IMR-90 (cell line): ENCODE measurements at regions not wholly inside any gene's neighbourhood (a gene's known extent, or its start where the extent isn't known, plus 50 kb on each side); places are given as distances from the start of the nearest gene placed in this dataset.
"Not testable (repeated sequence)": the region's sequence is repeated elsewhere in the genome, so short reads cannot be mapped to it uniquely, and the experiment has no call there.

ENCODE experiments used
- ATAC-seq: fragments of 200-7000 bp; cut with Tn5 transposase; 2 replicates; pipeline ENCODE4 v1.9.1; 2020; ENCODE audit warnings: low read depth, mild to moderate bottlenecking, moderate library complexity
- BruUV-seq: library from RNA; stranded (reverse); fragments of 400-500 nt; replicated peaks from 2 replicates; lab custom pipeline; 2021; lab: Mats Ljungman, UMichigan
- CTCF ChIA-PET: fragments of 300-600 bp; formaldehyde crosslinking; extraction: SDS; loops from one replicate; lab custom pipeline; 2021; ENCODE audit warnings: antibody characterized with exemption; lab: Yijun Ruan, JAX
- POLR2A ChIA-PET: fragments of 300-600 bp; sonication (Branson Sonifier 250); formaldehyde crosslinking; loops from one replicate; lab custom pipeline; 2022; ENCODE audit warnings: antibody characterized with exemption; ENCODE audit not compliant: unreplicated experiment; lab: Charles Lee
- DNase-seq: peaks from one replicate; pipeline ENCODE4 v3.0.0; 2013
- H2AFZ ChIP-seq: replicated peaks from 2 replicates; pipeline ENCODE3; 2013; ENCODE audit warnings: low read length, mild to moderate bottlenecking; ENCODE audit not compliant: poor library complexity
- H2AK5ac ChIP-seq: 2 replicates; pipeline ENCODE4 v1.6.1; 2013; ENCODE audit warnings: low read depth, low read length, inconsistent platforms
- H2AK9ac ChIP-seq: replicated peaks from 2 replicates; pipeline ENCODE3; 2013; ENCODE audit warnings: mild to moderate bottlenecking, low read depth, low read length, moderate library complexity; ENCODE audit not compliant: poor library complexity
- H2BK120ac ChIP-seq: 2 replicates; pipeline ENCODE4 v1.6.1; 2013; ENCODE audit warnings: low read depth, low read length, inconsistent platforms
- H2BK15ac ChIP-seq: 3 replicates; pipeline ENCODE4 v1.6.1; 2013; ENCODE audit warnings: low read depth, low read length, inconsistent platforms
- H2BK20ac ChIP-seq: 2 replicates; pipeline ENCODE4 v1.6.1; 2013; ENCODE audit warnings: low read depth, mild to moderate bottlenecking, inconsistent platforms, low read length, moderate library complexity
- H2BK5ac ChIP-seq: 2 replicates; pipeline ENCODE4 v1.6.1; 2013; ENCODE audit warnings: mild to moderate bottlenecking, low read depth, low read length, inconsistent platforms; ENCODE audit not compliant: poor library complexity, severe bottlenecking
- H3K14ac ChIP-seq: replicated peaks from 2 replicates; pipeline ENCODE4 v1.6.1; 2013; ENCODE audit warnings: low read depth, low read length, inconsistent platforms
- H3K18ac ChIP-seq: 2 replicates; pipeline ENCODE4 v1.6.1; 2013; ENCODE audit warnings: low read depth, low read length, control low read depth
- H3K23ac ChIP-seq: 2 replicates; pipeline ENCODE4 v1.6.1; 2013; ENCODE audit warnings: low read depth, low read length, inconsistent platforms
- H3K27ac ChIP-seq: 2 replicates; pipeline ENCODE4 v1.5.1; 2013; ENCODE audit warnings: mild to moderate bottlenecking, control low read depth, low read length; ENCODE audit not compliant: insufficient read depth
- H3K27me3 ChIP-seq: 2 replicates; pipeline ENCODE4 v1.6.1; 2013; ENCODE audit warnings: low read length; ENCODE audit not compliant: control insufficient read depth, insufficient read depth
- H3K36me3 ChIP-seq: 2 replicates; pipeline ENCODE4 v1.6.1; 2013; ENCODE audit warnings: low read length, mixed read lengths; ENCODE audit not compliant: control insufficient read depth, insufficient read depth
- H3K4ac ChIP-seq: 2 replicates; pipeline ENCODE4 v1.6.1; 2013; ENCODE audit warnings: low read depth, low read length, inconsistent platforms
- H3K4me1 ChIP-seq: 2 replicates; pipeline ENCODE4 v1.6.1; 2013; ENCODE audit warnings: low read length, mixed read lengths; ENCODE audit not compliant: control insufficient read depth, insufficient read depth
- H3K4me2 ChIP-seq: 2 replicates; pipeline ENCODE4 v1.6.1; 2013; ENCODE audit warnings: low read depth, mild to moderate bottlenecking, control low read depth, low read length, moderate library complexity
- H3K4me3 ChIP-seq: 2 replicates; pipeline ENCODE4 v1.5.1; 2013; ENCODE audit warnings: low read depth, mild to moderate bottlenecking, control low read depth, low read length, moderate library complexity; ENCODE audit not compliant: insufficient read depth
- H3K56ac ChIP-seq: 2 replicates; pipeline ENCODE4 v1.6.1; 2013; ENCODE audit warnings: low read length, inconsistent platforms; ENCODE audit not compliant: insufficient read depth; ENCODE audit errors: extremely low read depth
- H3K79me1 ChIP-seq, 2 experiments: 2 replicates each; pipeline ENCODE4 v1.6.1; 2013; ENCODE audit warnings: low read length in 2 of 2, inconsistent platforms in 1 of 2, low read depth in 1 of 2
- H3K9ac ChIP-seq: 2 replicates; pipeline ENCODE4 v1.6.1; 2013; ENCODE audit warnings: low read depth, low read length, control low read depth
- H3K9me1 ChIP-seq: 2 replicates; pipeline ENCODE4 v1.6.1; 2013; ENCODE audit warnings: low read length, inconsistent platforms; ENCODE audit not compliant: insufficient read depth
- H3K9me3 ChIP-seq: 2 replicates; pipeline ENCODE4 v1.6.1; 2013; ENCODE audit warnings: low read length; ENCODE audit not compliant: control insufficient read depth, insufficient read depth
- H4K20me1 ChIP-seq: 2 replicates; pipeline ENCODE4 v1.6.1; 2013; ENCODE audit warnings: low read length, inconsistent platforms; ENCODE audit not compliant: insufficient read depth
- H4K5ac ChIP-seq: 2 replicates; pipeline ENCODE4 v1.6.1; 2013; ENCODE audit warnings: mild to moderate bottlenecking, low read depth, low read length, control low read depth
- H4K8ac ChIP-seq, 2 experiments: 2 replicates each; pipeline ENCODE4 v1.6.1; 2013; ENCODE audit warnings: low read depth in 2 of 2, low read length in 2 of 2, control low read depth in 1 of 2, inconsistent platforms in 1 of 2
- H4K91ac ChIP-seq: 2 replicates; pipeline ENCODE4 v1.6.1; 2013; ENCODE audit warnings: low read depth, low read length, inconsistent platforms; ENCODE audit not compliant: insufficient read depth
- MAZ ChIP-seq: IDR thresholded peaks from 2 replicates; pipeline ENCODE4 v1.6.1; 2012; ENCODE audit warnings: low read depth, mild to moderate bottlenecking, low read length, improper control_type of control experiment, moderate library complexity, borderline replicate concordance
- NFE2L2 ChIP-seq: fragments of 150-350 bp; IDR thresholded peaks from 2 replicates; pipeline ENCODE4 v1.6.1; 2016; ENCODE audit warnings: low read depth, mild to moderate bottlenecking, low read length
- RCOR1 ChIP-seq: IDR thresholded peaks from 2 replicates; pipeline ENCODE4 v1.6.1; 2012; ENCODE audit warnings: mild to moderate bottlenecking, low read length, improper control_type of control experiment; ENCODE audit not compliant: insufficient replicate concordance
- WGBS, 2 experiments: methylation state at CpG; one replicate each; pipeline versions ENCODE4 v1.1.5 to v1.1.7; 2013; ENCODE audit warnings: missing lambda C conversion rate in 2 of 2; ENCODE audit not compliant: insufficient read length in 1 of 2; ENCODE audit errors: extremely low coverage in 2 of 2; 5-methylcytosine and 5-hydroxymethylcytosine counted together
- dilution Hi-C: fragments of 300-500 bp; cut with HindIII; formaldehyde crosslinking; loops from one replicate; pipeline ENCODE4 v1.14.3; 2018; ENCODE audit warnings: low sequenced_read_pairs; ENCODE audit not compliant: unreplicated experiment
- in situ Hi-C: fragments of 300-500 bp; cut with MboI; formaldehyde crosslinking; loops from 3 replicates; pipeline ENCODE4 v1.14.3; 2019; ENCODE audit warnings: low sequenced_read_pairs, inconsistent platforms, mixed read lengths
- intact Hi-C: fragments of 100-400 bp; cut with micrococcal nuclease; formaldehyde crosslinking; loops from 2 replicates; pipeline ENCODE4 v1.10.0; 2022

- Histone ChIP-seq H4K91ac (no peak overlapping the region), H3K23ac (no peak overlapping the region), H3K4me3 (no peak overlapping the region), H3K4me2 (no peak overlapping the region), H2BK120ac (no peak overlapping the region), H3K4me1 (no peaks in the 10 kb centered on the region), H4K5ac (no peak overlapping the region), H3K18ac (no peak overlapping the region), H3K27ac (no peak overlapping the region), H2AK5ac (no peak overlapping the region), H4K20me1 (no peaks in the 10 kb centered on the region), H4K8ac (no peak overlapping the region), H2BK5ac (no peak overlapping the region), H3K14ac (no peak overlapping the region), H2AK9ac (no peak overlapping the region), H2BK15ac (no peak overlapping the region), H3K9me3 (peaks cover 2% of the 10 kb centered on the region), H2AFZ (no peak overlapping the region), H3K27me3 (no peaks in the 10 kb centered on the region), H3K9me1 (no peaks in the 10 kb centered on the region), H3K4ac (no peak overlapping the region), H3K9ac (no peak overlapping the region), H3K36me3 (no peaks in the 10 kb centered on the region), H3K79me1 (no peaks in the 10 kb centered on the region), H2BK20ac (no peak overlapping the region), H3K56ac (no peak overlapping the region)
- no peak for ATAC-seq
- no TSS peak for BruUV-seq
- ChIA-PET POLR2A (no interaction called here), CTCF (no interaction called here)
- DNase-seq: no peak
- in situ Hi-C loops: no loop called here
- TF ChIP-seq MAZ (no peak), RCOR1 (no peak), NFE2L2 (no peak)
- dilution Hi-C loops: no loop called here
- intact Hi-C loops: no loop called here
Measured at GRCh38 chr3:181596126-181596525, 115.6 kb upstream of the SOX2 start.

GRCh38 chr3:181590939-181591338, 120.8 kb upstream of the SOX2 start:
- BruUV-seq, POLR2A ChIA-PET, H2BK5ac ChIP-seq, H2AFZ ChIP-seq, H2AK9ac ChIP-seq, H2AK5ac ChIP-seq, H3K4me3 ChIP-seq, H3K36me3 ChIP-seq, CTCF ChIA-PET, H3K9me3 ChIP-seq, H3K4me1 ChIP-seq, dilution Hi-C loops, DNase-seq, H3K9me1 ChIP-seq, H2BK15ac ChIP-seq, H2BK20ac ChIP-seq, H4K5ac ChIP-seq, H4K20me1 ChIP-seq, H3K27me3 ChIP-seq, H2BK120ac ChIP-seq, H3K9ac ChIP-seq, H3K79me1 ChIP-seq, H3K4me2 ChIP-seq, H4K8ac ChIP-seq, H3K23ac ChIP-seq, H3K18ac ChIP-seq, H3K56ac ChIP-seq, intact Hi-C loops, H4K91ac ChIP-seq, ATAC-seq, H3K4ac ChIP-seq, in situ Hi-C loops, H3K27ac ChIP-seq, H3K14ac ChIP-seq: not testable (repeated sequence)
- 60% methylated on average over 1 of the region's 12 CpGs; no CpG with 5 or more reads in 1 of the 2 experiments for WGBS, 2 experiments
